ENCODE measurements at regions not wholly inside any gene's neighbourhood (a gene's known extent, or its start where the extent isn't known, plus 50 kb on each side); places are given as distances from the start of the nearest gene placed in this dataset.

- no peak for DNase-seq
Observed at GRCh38 chr2:144959416-144959815, 439.5 kb upstream of the ZEB2 start.

- no peak for DNase-seq
Observed at GRCh38 chr2:144950899-144951560, 431.1 kb upstream of the ZEB2 start.

- DNase-seq = no peak
Observed at GRCh38 chr2:144948205-144948855, 428.4 kb upstream of the ZEB2 start.

- no peak for DNase-seq
Observed at GRCh38 chr2:144947709-144948037, 427.8 kb upstream of the ZEB2 start.

GRCh38 chr2:144946263-144946662 lies 426.3 kb upstream of the ZEB2 start:
- DNase-seq = no peak

GRCh38 chr2:144944546-144945220 lies 424.8 kb upstream of the ZEB2 start:
- DNase-seq = no peak

- no peak for DNase-seq
Observed at GRCh38 chr2:144943986-144944385, 424.1 kb upstream of the ZEB2 start.

- DNase-seq = no peak
Observed at GRCh38 chr2:144943293-144943941, 423.5 kb upstream of the ZEB2 start.

- no peak for DNase-seq
Observed at GRCh38 chr2:144942516-144943256, 422.8 kb upstream of the ZEB2 start.

- DNase-seq = no peak
Observed at GRCh38 chr2:144941743-144942488, 422.0 kb upstream of the ZEB2 start.

GRCh38 chr2:144939590-144939989 lies 419.7 kb upstream of the ZEB2 start:
- DNase-seq = no peak

GRCh38 chr2:144937910-144938709 lies 418.2 kb upstream of the ZEB2 start:
- DNase-seq = no peak

GRCh38 chr2:144937066-144937465 lies 417.1 kb upstream of the ZEB2 start:
- no peak for DNase-seq

GRCh38 chr2:144936442-144936841 lies 416.5 kb upstream of the ZEB2 start:
- no peak for DNase-seq

- no peak for DNase-seq
Observed at GRCh38 chr2:144935736-144936135, 415.8 kb upstream of the ZEB2 start.

- DNase-seq = no peak
Observed at GRCh38 chr2:144935191-144935590, 415.3 kb upstream of the ZEB2 start.

- no peak for DNase-seq
Observed at GRCh38 chr2:144931960-144932359, 412.0 kb upstream of the ZEB2 start.

- DNase-seq = no peak
Observed at GRCh38 chr2:144931480-144931879, 411.6 kb upstream of the ZEB2 start.

GRCh38 chr2:144927429-144927828 lies 407.5 kb upstream of the ZEB2 start:
- DNase-seq = no peak

- no peak for DNase-seq
Observed at GRCh38 chr2:144925886-144926285, 406.0 kb upstream of the ZEB2 start.

- no peak for DNase-seq
Observed at GRCh38 chr2:144924827-144925226, 404.9 kb upstream of the ZEB2 start.

- DNase-seq = no peak
Observed at GRCh38 chr2:144922519-144922918, 402.6 kb upstream of the ZEB2 start.
